NCI-H1105 (cell line): ENCODE measurements at regions not wholly inside any gene's neighbourhood (a gene's known extent, or its start where the extent isn't known, plus 50 kb on each side); places are given as distances from the start of the nearest gene placed in this dataset.
A peak's percentile ranks its signal among the peaks of the same experiment; 100 is the strongest.

Experiments
- DNase-seq: peaks from one replicate; lab custom pipeline; 2025; lab: John Stamatoyannopoulos, UW

GRCh38 chr9:75414371-75415160, 326.3 kb downstream of the OSTF1 start:
- DNase-seq = no peak

DNA sequence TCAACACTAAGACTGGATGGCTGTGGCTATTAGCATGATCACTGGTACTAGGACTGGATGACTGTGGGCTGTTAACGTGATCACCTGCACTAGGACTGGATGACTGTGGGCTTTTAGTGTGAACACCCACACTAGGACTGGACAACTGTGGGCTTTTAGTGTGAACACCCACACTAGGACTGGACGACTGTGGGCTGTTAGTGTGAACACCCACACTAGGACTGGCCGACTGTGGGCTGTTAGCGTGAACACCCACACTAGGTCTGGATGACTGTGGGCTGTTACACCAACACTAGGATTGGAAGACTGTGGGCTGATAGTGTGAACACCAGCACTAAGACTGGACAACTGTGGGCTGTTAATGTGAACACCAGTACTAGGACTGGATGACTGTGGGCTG, 329.2 kb downstream of the OSTF1 start:
- no peak for DNase-seq

GRCh38 chr9:75418518-75418917, 330.2 kb downstream of the OSTF1 start:
- no peak for DNase-seq

DNA sequence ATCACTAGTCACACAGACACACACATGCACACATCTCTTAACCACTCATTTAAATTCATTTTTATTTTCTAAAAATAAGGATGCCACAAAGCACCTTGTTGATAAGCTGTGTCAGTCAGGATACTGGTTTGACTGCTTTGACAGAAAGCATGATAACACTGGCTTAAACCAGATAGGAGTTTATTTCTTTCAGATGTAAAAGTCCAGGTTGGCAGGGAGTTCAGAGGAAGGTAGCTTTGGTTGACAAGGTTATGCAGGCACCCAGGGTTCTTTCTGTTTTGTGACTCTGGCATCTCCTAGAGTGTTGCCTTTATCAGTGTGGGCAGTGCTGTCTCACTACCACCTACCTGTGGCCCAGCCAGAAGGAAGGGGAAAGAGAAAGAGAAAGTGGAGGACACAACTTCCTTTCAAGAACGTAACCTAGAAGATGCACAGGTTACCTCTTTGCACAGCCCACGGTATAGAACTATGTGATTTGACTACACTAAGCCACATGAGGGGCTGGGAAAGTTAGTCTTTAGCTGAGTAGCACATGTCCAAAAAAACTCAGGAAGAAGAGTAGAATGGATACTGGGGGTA, 334.7 kb downstream of the OSTF1 start:
- no peak for DNase-seq

- DNase-seq = no peak
These were observed 341.5 kb downstream of the OSTF1 start for GRCh38 chr9:75429531-75430475.

DNA sequence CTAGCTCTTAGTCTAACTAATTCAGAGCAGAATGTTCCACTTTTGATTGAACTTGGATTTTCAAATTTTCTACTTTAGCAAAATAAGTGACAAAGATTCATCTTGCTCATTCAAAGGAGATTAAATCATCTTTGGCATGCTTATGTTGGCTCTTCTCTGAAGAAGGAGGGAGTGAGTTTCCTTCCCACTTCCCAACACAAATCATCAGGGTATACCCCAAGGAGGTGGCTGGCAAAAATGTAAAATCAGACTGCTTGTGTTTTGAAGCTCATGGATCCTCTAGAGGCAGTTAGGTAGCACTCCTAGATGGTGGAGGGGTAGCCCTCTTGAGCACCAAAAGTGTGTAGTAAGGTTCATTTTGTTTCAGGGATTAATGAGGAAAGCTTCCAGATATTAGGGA, 343.1 kb downstream of the OSTF1 start:
- no peak for DNase-seq

DNA sequence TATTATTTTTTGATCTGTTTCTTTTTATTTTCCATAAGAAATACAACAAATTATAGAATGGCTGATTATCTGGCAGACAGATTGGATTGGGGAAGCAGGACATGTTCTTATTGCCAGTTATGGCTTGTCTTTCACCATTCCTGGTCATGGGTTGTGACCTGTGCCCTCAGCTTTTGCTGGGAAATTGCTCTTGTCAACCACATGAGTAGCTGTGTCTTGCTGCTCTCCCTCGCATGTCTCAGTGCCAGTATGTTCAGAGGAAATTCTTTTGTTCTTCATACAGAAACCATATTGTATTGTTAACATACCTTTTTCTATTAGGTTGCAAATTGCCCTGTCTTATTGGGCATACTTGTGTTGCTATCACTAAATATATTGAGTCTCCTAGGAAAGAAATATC, 344.1 kb downstream of the OSTF1 start:
- no peak for DNase-seq

- no peak for DNase-seq
These were observed 344.6 kb downstream of the OSTF1 start for GRCh38 chr9:75432888-75433287.

DNA sequence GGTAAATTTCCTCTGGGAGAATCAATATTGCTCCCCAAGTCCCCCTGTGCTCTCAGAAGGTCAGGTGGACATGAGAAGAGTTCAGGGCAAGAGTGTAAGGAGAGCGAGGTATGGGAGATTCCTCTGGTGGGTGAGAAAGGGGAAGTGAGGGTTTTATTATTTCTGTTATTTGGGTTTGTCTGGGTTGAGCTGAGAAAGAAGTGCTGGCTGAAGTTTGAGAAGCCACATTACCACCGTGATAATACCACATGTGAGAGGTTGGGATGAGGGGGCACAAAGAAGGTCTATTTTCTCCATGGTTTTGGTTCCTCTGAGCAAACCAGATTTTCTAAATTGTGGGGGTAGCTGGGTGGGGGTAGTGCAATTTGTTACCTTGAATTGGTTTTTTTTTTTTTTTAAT, 350.4 kb downstream of the OSTF1 start:
- DNase-seq = no peak

- no peak for DNase-seq
These were observed 352.6 kb downstream of the OSTF1 start for GRCh38 chr9:75440914-75441313.

DNA sequence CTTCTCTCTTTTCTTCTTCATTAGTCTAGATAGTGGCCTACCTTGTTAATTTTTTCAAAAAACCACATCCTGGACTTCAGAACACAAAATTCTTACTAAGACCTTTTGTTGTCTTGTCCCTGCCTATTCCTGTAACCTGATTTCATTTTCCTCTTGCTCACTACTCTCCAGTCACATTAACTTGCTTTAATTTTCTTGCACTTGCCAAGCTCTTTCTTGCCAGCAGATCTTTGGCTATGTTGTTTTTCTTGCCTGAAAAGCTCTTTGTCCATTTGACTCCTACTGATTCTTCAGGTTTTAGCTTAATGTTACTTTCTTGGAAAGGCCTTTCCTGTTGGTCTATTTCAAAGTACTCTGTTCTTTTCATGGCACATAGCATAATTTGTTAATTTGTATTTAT, 356.8 kb downstream of the OSTF1 start:
- DNase-seq = no peak

GRCh38 chr9:75447281-75447680, 359.0 kb downstream of the OSTF1 start:
- DNase-seq = no peak

- DNase-seq = no peak
These were observed 360.0 kb downstream of the OSTF1 start for GRCh38 chr9:75448281-75448680.

- DNase-seq = no peak
These were observed 360.6 kb downstream of the OSTF1 start for GRCh38 chr9:75448955-75449354.

DNA sequence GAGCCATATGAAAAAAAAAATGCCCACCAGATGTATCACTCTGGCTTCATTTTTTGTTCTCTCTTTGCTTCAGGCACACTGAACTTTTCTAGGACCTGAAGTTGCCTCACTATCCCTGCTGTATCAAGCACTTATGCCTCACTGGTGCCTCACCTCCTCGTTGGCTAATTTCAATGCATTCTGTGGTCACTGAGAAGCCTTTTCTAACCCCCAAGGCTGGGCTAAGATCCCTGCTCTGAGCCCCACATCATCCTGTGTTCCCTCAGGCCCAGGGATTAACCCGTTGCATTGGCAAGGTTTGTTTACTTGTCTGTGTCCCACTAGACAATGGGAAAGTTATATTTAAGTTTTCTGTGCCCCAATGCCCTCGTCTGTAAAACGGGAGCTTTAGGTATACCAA, 362.7 kb downstream of the OSTF1 start:
- DNase-seq = no peak

DNA sequence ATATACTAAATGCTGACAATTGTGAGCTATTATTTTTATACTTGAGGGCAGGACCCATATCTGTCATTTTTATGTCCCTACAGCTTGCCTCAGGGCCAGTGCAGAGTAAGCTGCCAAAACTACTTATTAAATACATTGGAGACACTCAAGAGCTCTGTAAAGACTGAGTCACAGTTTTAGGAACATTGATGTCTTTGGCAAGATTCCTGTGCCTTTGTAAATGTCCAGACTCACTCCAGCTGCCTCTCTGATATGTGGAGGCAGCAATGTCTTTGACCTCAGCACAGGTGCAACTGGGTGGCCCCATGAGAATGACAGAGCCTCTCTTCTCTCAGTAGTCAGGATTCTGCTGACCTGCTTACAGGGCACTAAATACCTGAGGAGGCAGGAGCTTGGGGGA, 363.2 kb downstream of the OSTF1 start:
- DNase-seq = peak; percentile 13

DNA sequence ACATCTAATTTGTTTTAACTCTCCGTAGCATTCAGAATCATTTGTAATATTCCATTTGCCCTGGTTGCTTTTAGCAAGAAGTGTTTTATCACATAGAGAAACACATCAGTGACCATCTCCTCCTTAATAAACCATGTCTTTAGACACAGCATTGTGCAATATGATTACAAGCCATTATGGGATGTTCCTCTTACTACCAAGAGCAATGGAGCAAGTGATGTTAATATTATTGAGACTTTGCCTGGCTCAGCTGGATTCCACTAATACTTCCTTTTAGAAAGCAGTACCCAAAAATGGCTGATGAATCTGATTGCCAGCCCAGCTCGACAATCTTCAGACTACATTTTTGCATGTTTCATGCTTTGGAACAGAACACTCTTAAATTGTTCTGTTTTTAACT, 364.2 kb downstream of the OSTF1 start:
- DNase-seq = no peak

DNA sequence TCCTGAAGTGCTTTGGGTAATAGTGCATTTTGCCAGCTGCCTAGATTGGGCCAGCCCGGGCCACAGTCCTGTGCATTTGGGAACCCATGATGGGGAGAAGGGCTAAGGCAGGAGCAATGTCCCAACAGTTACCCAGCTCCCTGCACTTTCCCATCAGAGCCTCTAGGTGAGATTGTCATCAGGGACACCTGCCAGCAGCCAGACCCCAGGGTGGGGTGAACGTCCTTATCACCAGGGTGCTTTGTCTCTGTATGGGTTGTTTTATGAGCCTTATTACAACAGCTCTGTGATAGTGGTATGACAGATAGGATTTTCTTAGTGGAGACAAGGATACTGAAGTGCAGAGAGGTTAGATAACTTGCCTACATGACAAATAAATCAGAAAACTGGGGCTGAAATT, 365.7 kb downstream of the OSTF1 start:
- no peak for DNase-seq

DNA sequence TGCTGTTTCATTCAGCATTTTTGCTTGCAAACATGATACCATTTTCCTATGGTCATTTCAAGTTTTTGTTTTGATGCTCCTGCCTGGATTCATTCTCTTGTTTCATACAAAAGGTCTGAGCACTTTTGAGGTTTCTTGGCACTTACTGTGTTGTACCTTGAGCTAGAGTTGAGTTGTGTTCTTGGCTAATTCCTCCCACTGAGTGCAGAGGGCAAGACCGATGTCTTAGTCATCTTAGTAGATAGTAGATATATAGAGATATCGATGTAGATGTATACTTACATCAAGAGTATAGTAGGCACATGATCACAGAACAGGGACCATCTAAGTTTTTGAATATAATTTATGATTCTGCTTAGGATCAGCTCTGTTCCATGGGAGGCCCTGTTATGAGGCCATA, 366.6 kb downstream of the OSTF1 start:
- DNase-seq = no peak

- no peak for DNase-seq
These were observed 367.2 kb downstream of the OSTF1 start for GRCh38 chr9:75455444-75455921.

DNA sequence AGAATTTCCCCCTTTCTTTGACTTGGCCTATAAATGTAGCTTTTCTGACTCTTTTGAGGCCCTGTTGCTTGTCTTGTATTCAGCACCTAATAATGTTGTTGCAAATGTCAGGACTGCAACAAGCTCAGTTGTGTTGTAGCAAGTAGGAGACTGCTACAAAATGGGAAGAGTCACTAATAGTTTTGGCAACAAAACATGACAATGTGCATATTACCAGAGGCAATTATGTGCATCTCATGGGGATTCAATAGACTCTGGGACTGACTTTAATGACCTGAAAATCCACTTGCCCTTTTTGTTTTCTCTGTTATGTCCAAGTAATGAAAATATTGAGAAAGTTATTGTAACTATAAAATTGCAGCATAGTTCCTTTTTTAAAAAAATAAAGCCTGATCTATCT, 368.4 kb downstream of the OSTF1 start:
- no peak for DNase-seq

- DNase-seq = no peak
These were observed 369.2 kb downstream of the OSTF1 start for GRCh38 chr9:75457474-75458011.
